Activated gamma-delta T cell treated with Interleukin-2 at 50 U/mL for 16 hours (primary cell): ENCODE measurements at regions not wholly inside any gene's neighbourhood (a gene's known extent, or its start where the extent isn't known, plus 50 kb on each side); places are given as distances from the start of the nearest gene placed in this dataset.

Experiments used
- DNase-seq: peaks from one replicate; pipeline ENCODE4 v3.0.0-alpha.2; 2020

DNA sequence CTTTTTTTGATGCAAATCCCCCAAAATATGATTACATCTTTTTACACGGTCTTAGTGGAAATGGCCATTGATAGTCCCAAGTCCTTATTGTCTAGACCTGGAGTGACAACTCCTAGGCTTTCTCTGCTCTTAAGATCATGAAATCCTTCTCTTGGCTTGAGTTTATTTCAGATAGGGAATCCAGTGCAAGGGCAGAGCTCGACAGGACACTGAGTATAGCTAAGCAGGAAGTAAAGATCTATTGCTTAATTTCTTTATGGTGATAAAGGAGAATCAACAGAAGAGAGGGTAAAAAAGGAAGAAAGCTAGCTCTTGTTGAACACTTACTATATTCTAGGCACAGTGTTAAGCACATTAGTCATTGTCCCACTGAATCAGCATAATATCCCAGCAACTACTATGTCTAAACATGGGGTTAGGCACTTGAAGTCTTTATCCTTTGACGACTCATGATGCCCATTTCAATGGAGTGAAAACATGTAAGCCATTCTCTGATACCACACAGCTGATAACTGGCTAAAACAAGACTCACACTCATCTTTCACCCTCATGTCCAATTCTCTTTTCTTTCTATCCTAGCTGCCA lies 74.1 kb upstream of the LRATD1 start:
- no peak for DNase-seq

DNA sequence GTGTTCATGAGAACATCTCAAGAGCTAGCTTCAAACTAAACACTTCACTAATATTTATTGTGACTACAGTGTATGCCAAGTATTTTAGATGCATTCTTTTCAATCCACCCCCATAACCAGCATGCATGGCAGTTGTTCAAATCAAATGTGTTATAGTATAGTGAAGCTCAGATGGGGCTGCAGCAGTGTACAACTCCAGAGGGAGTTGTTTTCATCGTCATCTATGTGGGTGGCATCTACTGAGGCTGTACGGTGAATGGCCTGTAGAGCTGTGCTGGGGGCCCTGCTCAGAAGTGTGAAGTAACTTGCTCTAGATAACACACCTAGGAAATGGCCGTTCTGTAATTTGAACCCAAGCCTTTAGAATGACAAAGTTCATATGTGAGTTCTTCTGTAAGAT lies 71.8 kb upstream of the LRATD1 start:
- DNase-seq: no peak

- DNase-seq: no peak
These were observed 69.2 kb upstream of the LRATD1 start for GRCh38 chr2:14563324-14563723.

GRCh38 chr2:14565666-14566065 lies 66.9 kb upstream of the LRATD1 start:
- no peak for DNase-seq

DNA sequence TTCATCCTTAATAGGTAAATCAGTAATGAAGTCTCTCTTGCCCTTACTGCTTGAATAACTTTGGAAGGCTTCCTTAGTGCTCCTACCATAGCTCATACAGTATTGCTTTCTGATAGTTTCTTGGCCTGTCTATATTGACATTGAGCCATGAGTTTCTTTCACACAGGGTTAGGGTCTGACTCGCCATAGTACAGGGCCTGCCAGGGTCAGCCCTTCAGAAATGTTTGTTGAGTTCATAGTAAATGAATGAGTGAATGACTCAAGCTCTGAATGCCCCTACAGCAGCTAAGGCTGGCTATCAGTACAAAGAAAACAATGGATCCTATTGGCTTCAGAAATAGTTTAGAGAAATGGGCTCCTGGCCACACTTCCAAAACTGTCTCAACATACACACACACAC lies 65.0 kb upstream of the LRATD1 start:
- DNase-seq: no peak

GRCh38 chr2:14569294-14569693 lies 63.2 kb upstream of the LRATD1 start:
- DNase-seq: no peak

DNA sequence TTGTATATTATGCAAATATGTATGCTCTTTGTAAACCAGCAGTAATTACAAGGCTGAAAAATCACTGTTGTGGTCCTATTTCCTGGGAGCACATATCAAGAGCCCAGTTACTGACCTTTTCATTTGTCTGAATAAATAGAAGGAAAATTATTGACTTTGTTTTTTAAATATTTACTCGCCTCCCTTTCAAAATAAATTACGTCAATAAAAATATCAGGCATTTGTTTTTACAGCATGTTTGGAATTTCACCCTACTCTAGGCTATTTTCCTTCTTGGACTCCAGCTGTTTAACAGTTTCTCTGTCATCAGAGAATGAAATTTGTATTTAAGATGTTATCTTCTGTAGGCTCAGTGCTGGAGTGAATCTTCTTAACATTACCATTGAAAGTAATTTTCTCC lies 59.9 kb upstream of the LRATD1 start:
- no peak for DNase-seq

GRCh38 chr2:14577843-14578242 lies 54.7 kb upstream of the LRATD1 start:
- no peak for DNase-seq
